Limb (tissue), 2 donors: ENCODE measurements at regions not wholly inside any gene's neighbourhood (a gene's known extent, or its start where the extent isn't known, plus 50 kb on each side); places are given as distances from the start of the nearest gene placed in this dataset.
A peak's percentile ranks its signal among the peaks of the same experiment; 100 is the strongest.
"Not testable (repeated sequence)": the region's sequence is repeated elsewhere in the genome, so short reads cannot be mapped to it uniquely, and the experiment has no call there.

Source experiments
- DNase-seq, 2 donors: peaks; one replicate each; pipeline ENCODE4 v3.0.0-alpha.2; 2016; ENCODE audit errors: extremely low spot score in 2 of 2

DNA sequence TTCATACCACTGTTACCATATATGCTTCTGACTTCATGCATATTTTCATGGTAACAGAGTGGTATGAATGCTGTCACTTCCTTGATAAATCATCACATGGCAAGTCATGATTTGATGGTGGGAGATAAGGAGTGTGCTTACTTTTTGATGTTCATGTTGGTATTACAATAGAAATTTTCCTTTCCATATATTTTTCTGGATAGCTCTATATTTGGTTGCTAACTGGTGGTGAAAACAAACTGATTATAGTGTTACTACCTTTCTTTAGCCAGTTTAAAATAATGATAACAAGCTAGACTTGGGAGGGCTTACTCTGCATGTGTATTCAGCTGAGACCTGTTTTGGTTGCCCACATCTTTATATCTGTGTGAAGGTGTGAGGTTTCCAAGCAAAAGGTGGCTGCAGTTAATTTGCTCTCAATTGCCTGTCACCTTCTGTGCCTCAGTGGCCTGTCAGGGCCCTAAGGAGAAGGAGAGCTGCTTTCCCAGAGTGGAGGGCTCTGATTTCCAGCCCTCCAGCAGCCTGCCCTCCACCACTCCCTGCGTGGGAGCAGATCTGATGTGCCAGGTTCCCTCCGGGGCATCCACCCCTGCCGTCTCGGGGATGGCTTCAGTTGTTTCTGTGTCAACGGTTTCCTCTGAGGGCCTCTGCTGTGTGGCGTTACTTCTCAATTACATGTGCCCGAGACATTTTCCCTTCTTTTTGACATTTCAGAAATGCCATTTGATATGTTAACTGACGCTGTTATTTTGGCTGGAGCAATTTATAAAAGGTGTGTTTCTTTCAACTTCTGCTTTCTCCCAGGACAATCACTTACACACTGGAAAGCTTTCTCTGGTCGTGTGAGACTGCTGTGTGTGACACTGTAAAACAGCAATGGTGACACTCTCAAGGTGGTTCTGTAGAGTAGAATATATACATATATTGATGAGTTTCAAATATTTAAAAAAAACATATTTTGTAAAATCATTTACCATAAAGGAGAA is 107.7 kb upstream of the KLF6 start:
- DNase-seq: no peak

DNA sequence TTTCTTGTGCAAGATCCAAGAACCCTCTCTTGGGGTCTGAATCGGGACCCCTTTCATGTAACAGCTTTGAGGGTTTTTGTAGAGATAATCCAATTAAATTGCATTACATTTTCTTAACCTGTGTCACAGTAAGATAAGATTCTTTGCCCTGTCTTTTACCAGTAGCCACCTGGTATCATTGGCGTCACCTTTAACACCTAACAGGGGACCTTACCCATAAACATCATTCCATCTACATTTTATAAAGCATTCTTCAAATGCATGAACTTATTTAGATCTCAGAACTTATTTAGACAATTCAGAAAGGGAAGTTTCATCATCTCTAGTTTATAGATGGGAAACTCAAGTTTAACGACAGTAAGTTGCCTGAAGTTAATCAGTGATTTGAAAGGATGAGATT is 106.4 kb upstream of the KLF6 start:
- no peak for DNase-seq

DNA sequence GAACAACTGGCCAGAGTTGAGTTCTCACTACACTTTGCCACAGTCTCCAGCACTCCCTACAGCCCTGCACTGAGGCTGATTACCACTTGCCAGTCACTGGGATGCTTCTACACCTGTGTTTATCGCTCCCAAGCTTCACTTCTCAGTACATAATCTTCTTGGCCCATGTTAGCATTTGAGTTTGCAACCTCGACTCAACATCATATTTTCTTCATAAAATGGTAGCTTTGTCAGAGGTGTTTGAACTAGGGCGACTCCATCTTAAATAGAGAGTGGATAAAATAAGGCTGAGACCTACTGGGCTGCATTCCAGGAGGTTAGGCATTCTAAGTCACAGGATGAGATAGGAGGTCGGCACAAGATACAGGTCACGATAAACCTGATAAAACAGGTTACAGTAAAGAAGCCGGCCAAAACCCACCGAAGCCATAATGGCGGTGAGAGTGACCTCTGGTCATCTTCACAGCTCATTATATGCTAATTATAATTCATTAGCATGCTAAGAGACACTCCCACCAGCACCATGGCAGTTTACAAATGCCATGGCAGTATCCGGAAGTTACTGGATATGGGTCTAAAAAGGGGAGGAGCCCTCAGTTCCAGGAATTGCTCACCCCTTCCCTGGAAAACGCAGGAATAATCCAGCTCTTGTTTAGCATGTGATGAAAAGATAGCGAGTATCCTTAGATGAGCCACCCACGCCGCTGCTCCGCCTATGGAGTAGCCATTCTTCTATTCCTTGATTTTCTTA is 105.8 kb upstream of the KLF6 start:
- DNase-seq: no peak

DNA sequence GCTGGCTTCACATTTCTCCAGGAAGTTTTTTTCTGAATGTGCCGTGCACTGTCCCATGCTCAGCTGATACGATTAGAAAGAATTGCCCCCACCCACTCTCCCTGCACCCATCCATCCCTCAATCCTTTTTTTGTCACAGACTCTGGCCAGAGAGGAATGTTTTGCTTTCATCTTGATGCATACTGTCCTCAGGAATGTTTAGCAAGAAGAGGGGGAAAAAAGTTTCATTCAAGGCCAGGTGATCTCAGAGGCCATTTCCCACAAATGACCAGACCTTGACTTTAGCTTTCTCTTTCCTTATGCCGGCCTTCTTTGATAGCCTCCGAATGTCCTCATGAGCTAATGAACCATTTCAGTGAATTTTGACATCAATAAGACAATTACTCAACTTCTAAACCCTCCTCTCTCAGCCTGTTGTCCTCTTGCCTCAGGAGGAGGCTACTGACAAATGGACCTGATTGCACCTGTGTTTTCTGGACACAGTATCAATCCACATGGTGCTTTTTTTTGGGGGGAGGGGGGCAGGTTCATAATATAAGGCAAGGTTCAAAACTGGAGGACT is 105.0 kb upstream of the KLF6 start:
- DNase-seq: no peak

DNA sequence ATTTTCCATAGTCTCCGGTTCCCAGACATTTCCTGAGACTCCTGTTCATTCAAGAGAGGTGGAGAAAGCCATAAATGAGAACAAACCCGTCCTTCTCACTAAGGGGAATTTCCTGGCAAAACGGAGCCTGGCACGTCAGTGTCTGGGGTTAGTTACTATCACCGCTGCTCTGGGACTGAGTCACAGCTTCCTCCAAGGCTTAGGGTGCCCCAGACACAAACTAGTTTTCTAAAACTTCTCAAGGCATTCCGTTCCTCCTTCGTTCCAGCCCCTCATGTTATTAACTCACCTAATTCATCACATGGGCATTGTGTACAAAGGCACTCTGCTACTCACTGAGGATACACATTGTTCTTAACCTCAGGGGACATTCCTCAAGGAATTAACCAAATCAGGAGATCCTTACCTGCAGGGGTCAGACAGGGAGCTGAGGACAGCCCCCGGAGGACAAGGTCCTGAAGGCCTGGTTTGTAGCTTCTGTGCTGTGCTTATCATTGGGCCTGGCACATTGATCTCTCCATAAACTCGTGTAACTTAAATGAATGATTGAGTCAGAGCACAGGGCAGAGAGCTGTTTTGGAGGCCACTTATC is 103.0 kb upstream of the KLF6 start:
- no peak for DNase-seq

DNA sequence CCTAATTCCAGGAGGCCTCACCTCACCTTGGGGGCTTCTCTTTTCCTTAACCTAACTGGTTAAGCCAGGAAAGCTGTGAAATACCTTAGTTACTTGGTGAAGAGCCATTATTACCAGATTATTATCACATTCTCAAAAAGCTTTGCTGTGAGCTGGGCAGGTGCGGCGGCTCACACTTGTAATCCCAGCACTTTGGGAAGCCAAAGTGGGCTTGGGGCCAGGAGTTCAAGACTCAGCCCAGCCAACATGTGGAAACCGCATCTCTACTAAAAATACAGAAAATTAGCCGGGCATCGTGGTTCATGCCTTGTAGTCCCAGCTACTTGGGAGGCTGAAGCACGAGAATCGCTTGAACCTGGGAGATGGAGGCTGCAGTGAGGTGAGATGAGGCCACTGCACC is 102.4 kb upstream of the KLF6 start:
- no peak for DNase-seq

DNA sequence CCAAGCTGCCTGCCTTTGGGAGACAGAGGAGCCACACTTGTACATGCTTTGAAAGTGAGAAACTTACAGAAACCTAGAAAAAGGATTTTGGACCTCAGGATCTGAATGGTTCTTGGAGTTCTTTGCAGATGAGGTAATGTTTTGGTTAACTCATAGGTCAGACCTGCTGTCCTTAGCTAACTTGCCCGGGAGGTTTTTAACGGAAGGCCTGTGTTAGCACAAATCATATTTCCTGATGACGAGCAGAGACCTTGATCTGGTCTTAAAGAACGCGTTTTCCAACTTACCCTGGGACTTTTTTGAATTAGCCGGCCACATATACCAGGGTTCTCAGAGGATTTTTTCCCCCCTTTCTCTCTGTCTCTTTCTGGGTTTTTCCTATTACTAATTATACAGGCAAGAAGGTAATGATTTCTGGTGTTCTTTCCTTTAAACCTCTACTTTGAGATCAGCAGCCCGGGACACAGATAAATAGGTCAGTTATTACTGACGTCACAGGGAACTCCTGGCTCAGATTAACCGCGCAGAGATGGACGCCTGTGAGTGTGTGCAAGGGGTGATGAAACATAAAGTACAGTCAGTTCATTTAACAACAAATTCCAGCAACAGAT is 101.7 kb upstream of the KLF6 start:
- no peak for DNase-seq

DNA sequence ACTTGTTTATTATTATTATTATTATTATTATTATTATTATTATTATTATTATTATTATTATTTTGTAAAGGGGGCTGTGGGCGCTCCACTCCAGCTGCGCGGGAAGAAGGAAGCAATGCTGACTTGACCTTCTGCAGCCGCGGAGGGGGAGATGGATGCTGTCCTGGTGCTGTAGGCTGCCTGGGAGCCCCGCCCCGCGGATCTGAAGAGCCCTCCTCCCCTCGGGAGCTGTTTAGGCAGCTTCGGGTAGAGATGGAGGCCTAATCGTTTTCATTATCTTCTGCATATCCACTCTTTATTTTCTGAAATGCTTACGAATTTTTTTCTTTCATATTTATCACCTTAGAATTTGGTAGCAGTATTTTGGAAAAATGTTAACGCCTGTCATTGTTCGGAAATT is 101.2 kb upstream of the KLF6 start:
- DNase-seq: peak in 1 of 2 donors; percentile 55

DNA sequence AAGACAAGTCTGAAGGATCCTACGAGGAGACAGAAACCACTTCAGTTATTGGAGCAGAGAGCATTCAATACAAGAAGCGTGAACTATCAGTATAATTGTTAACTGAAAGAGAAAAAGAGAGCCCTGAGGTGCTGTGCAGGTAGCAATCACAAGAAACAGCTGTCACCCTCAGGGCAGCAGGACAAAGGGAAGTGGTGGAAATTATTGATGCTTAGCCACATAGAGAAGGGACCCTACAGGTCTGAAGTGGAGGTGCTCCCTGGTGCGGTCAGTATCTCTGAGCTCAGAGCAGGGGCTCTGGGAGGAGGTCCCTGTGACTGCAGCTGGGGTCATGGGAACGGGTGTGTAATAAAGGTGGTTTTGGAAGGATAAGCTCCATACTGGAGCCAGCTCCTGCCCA is 97.8 kb upstream of the KLF6 start:
- DNase-seq: no peak

DNA sequence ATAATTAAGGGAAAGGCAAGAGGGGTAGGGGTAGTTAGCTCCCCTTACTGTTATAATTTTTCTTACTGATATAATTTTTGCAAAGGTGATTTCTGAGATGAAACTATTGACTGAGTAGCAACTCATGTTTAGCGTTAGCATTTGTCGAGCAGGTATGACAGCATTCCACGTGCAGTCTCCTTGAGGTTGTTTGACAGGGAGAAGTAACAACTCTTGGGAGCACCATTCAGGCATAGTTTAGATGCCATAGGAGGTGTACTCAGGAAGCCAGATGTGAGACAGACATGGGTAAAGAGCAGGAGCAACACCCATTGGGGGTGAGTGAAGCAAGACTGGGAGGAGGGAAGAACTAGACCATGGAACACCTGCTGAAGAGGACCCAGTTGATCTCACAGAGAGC is 96.6 kb upstream of the KLF6 start:
- no peak for DNase-seq

DNA sequence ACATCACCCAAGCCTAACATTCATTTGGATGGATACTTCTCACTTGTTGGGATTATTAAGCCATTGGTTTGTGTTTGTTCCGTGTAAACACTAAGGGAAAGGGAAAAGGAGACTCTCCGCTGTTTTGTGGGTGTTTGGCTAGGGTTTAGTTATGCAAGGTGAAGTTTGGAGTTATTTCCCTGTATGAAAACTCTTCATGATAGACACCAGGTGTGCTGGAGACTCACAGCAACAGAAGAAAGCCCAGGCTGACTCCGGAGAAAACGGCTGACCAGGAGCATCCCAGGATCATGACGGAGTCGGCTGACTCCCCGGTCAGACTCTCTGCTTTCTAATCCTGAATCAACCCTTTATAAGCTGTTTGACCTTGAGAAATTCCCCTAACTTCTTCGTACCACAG is 94.1 kb upstream of the KLF6 start:
- no peak for DNase-seq

DNA sequence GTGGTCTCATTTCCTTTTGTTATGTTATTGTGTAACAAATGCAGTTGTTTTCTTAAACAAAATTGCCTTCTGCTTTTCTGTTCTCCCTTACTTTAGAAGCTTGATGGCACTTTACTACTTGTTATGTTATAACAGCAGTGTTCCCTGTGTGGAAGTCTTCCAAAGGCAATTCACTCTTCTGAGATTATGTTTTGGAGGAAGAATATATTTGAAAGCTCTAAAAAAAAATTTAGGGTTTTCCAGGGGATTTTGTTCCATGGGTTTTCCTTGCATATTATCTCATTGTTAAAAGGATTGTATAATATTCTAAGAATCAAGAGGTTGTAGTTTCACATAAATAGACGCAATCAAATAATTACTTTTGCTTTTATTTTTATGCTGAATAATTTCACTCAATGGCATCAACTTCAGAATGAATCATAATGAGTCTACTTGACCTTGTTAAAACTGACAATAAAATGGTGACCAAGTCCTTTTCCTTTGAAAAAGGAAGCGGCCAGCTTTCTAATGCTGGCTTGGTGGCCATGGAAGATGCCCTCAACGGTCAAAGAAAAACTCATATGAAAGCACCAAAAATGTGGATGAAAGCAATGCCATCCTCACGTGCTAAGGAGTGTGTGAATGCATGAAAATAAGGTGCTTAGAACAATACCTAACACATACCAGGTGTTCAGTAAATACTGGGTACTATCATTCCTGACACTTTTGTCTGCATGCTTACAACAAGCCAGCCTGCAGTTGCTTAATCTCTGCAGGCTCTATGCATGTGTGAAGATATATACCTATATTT is 92.4 kb upstream of the KLF6 start:
- no peak for DNase-seq

DNA sequence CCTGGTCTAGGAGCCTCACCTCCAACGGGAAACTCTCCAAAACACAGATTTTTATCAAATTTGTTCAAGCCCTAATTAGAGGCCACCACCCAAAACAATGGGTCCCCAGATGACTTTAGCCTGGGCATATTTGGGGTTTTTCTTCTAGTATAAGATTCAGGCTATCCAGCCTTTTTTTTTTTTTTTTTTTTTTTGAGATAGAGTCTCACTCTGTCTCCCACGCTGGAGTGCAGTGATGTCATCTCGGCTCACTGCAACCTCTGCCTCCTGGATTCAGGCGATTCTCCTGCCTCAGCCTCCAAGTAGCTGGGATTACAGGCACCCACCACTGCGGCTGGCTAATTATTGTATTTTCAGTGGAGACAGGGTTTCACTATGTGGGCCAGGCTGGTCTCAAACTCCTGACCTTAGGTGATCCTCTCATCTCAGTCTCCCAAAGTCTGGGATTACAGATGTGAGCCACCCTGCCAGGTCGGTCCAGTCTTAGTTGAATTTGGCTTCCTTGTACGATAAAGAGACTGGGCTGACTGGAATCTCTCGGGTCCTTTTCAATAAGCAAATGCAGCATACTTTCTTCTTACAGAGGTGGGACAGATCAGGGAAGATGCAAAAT is 91.4 kb upstream of the KLF6 start:
- no peak for DNase-seq

DNA sequence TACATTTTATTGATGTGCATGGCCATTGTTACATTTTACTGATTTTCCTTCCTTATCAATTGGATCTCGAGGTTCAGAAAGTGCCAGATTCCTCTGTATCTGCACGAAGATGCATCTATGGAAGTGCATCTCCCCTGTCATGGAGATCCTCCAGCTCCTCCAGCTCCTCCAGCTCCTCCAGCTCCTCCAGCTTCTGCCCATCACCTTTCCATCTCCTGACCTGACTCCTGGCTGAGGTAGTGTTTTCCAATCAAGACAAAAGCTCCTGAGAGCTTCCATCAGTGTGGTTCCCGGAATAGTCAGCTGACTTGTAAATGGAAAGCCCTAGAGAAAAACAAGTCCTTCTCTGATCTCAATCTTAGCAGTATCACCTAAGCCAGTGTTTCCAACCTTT is 90.8 kb upstream of the KLF6 start:
- DNase-seq: no peak

DNA sequence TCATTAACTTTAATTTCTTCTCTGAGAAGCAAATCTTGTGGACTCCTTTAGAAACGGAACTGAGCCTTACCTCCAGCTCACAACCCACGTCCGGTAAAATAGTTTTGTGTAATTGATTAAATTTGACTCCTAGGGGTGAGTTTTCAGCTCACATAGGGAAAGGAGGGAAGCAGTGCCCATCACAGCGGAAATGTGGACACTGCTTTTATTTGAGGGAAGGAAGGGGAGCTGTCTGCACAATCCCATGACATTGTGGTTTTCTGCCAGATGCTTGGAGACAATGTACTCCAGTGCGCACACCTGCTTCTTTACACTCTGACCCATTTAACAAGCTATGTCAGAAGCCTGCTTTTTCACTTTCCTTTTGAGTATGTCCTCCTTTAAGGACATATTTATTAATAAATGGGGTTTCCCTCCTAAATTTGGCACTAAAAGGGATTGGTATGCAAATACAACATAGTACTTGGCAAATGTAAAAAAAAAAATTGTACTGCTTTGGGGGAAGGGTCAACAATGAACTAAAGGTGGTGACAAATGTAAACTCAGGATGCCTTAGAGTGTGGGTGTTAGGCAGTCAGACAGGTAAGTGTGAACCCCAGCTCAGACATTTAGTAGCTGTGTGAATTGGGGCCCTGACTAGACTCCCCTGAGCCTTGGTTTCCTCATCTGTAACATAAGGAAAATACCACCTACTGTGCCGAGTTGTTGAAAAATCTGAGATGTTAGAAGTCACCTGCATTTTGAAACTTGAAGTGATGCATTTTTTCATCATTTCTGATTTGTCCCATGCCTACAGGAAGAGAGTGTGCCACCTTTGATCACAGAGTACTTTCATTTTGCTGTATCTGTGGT is 90.2 kb upstream of the KLF6 start:
- no peak for DNase-seq

DNA sequence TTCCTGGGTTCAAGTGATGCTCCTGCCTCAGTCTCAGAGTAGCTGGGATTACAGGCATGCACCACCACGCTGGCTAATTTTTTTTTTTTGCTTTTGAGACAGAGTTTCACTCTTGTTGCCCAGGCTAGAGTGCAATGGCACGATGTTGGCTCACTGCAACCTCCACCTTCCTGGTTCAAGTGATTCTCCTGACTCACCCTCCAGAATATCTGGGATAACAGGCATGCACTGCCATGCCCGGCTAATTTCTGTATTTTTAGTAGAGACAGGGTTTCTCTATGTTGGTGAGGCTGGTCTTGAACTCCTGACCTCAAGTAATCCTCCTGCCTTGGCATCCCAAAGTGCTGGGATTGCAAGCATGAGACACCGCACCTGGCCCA is 89.6 kb upstream of the KLF6 start:
- not testable (repeated sequence) for DNase-seq

DNA sequence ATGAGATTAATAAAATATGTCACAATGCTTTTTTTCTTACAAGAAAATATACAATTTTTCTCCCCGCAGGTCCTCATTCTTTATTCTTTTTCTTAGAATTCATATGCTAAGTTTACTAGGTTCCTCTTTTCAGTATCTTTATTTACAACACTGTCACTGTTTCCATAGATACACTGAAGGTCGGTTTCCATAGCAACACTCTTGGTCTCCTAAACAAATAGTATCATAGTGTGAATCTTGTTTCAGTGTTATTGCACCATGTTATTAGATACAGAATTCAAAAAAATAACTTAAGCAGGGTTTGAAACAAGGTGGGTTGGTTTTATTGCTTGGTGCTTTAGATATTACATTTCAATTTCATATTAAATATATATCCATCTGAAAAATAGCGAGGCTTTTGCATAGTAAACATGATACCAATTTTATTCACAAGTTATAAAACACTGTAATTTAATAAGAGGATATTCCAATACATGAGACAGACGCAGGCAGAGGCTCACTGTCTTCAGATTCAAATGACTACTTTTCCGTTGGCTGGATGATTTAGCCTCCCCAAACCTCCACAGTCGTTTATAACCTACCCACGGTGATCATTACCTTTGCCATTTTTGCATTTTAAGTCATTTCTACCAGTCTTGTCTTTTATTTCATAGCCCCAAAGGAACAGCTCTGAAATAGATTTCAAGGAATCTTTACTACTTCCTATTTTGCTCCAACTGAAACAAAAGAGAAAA is 88.9 kb upstream of the KLF6 start:
- DNase-seq: peak in 1 of 2 donors; percentile 91

DNA sequence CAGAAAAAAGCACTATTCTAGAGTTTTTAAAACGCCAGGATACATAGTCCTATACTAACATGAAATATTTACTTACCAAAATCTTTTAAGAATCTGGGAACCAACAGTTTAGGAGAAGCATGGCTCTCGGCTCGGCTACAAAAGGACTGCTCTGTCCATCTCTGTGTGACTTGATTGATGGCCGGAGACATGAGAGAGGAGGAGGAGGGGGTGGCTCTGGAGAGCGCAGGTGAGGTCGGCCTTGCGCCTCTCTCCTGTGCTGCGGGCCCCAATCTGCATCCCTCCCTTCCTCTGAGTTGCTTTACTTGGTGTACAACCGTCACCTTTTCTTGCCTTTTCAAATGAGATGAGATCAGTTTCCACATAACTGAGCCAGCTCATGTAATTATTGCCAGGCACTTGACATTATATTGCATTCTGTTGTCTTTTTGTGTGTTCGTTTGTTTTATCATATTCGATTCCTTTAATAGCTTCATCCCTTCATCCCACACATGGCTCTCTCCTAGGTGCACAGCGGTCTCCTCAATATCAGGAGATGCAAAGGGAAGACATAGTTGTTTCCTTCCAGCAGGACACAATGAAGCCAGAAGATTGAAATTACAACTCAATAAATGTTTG is 87.8 kb upstream of the KLF6 start:
- no peak for DNase-seq
